Mesothelial cell of epicardium (in vitro differentiated cells): ENCODE measurements at regions not wholly inside any gene's neighbourhood (a gene's known extent, or its start where the extent isn't known, plus 50 kb on each side); places are given as distances from the start of the nearest gene placed in this dataset.
"Not testable (repeated sequence)": the region's sequence is repeated elsewhere in the genome, so short reads cannot be mapped to it uniquely, and the experiment has no call there.

ENCODE experiments used
- DNase-seq, 2 experiments: peaks; one replicate each; pipeline ENCODE4 v3.0.0; 2021; ENCODE audit warnings: low spot score in 2 of 2; ENCODE audit not compliant: unreplicated experiment in 2 of 2
- H3K27ac Mint-ChIP-seq: 2 replicates; pipeline ENCODE4 v1.8.0; 2021; ENCODE audit warnings: mixed read lengths
- H3K27me3 Mint-ChIP-seq: 2 replicates; pipeline ENCODE4 v1.8.0; 2021; ENCODE audit warnings: low read depth, mixed read lengths
- H3K36me3 Mint-ChIP-seq: 2 replicates; pipeline ENCODE4 v1.8.0; 2021; ENCODE audit warnings: mixed read lengths
- H3K4me1 Mint-ChIP-seq: 2 replicates; pipeline ENCODE4 v1.8.0; 2021; ENCODE audit warnings: mixed read lengths
- H3K4me3 Mint-ChIP-seq: 2 replicates; pipeline ENCODE4 v1.8.0; 2021; ENCODE audit warnings: mild to moderate bottlenecking, moderate library complexity, mixed read lengths
- H3K9me3 Mint-ChIP-seq: 2 replicates; pipeline ENCODE4 v1.8.0; 2021; ENCODE audit warnings: mixed read lengths
- TF ChIP-seq, protein P1 (sequence below): fragments of 200-600 bp; sonication (generic); IDR thresholded peaks from one replicate; pipeline ENCODE4 v1.5.0; 2021; ENCODE audit warnings: antibody characterized with exemption; ENCODE audit not compliant: unreplicated experiment

DNA sequence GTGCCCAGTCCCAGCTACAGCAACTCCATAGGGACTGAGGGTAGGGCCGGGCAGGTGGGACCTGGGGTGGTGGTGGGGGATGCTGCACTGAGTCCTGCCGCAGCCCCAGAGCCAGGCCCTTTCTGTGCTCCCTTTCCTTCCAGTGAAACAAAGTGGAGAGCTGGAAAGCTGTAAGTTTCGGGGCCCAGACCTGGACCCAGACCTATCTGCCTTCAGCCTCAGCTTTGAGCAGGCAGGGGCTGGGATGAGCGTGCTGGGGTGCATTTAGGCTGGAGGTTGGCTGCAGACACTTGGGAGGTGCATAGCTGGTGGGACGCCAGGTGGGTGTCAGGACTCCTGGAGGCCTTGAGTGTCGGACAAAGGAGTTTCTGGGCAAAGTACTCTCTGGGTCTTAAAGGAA, 92.7 kb upstream of the C1orf174 start:
- H3K36me3 Mint-ChIP-seq, result no peaks in the 10 kb centered on the region
- H3K4me1 Mint-ChIP-seq, result no peaks in the 10 kb centered on the region
- no peak for DNase-seq
- H3K4me3 Mint-ChIP-seq, result no peak overlapping the region
- H3K9me3 Mint-ChIP-seq, result peaks cover 7% of the 10 kb centered on the region
- H3K27me3 Mint-ChIP-seq, result peaks cover 16% of the 10 kb centered on the region
- TF ChIP-seq, protein P1, sequence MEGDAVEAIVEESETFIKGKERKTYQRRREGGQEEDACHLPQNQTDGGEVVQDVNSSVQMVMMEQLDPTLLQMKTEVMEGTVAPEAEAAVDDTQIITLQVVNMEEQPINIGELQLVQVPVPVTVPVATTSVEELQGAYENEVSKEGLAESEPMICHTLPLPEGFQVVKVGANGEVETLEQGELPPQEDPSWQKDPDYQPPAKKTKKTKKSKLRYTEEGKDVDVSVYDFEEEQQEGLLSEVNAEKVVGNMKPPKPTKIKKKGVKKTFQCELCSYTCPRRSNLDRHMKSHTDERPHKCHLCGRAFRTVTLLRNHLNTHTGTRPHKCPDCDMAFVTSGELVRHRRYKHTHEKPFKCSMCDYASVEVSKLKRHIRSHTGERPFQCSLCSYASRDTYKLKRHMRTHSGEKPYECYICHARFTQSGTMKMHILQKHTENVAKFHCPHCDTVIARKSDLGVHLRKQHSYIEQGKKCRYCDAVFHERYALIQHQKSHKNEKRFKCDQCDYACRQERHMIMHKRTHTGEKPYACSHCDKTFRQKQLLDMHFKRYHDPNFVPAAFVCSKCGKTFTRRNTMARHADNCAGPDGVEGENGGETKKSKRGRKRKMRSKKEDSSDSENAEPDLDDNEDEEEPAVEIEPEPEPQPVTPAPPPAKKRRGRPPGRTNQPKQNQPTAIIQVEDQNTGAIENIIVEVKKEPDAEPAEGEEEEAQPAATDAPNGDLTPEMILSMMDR, result no peak
- no peak overlapping the region for H3K27ac Mint-ChIP-seq

DNA sequence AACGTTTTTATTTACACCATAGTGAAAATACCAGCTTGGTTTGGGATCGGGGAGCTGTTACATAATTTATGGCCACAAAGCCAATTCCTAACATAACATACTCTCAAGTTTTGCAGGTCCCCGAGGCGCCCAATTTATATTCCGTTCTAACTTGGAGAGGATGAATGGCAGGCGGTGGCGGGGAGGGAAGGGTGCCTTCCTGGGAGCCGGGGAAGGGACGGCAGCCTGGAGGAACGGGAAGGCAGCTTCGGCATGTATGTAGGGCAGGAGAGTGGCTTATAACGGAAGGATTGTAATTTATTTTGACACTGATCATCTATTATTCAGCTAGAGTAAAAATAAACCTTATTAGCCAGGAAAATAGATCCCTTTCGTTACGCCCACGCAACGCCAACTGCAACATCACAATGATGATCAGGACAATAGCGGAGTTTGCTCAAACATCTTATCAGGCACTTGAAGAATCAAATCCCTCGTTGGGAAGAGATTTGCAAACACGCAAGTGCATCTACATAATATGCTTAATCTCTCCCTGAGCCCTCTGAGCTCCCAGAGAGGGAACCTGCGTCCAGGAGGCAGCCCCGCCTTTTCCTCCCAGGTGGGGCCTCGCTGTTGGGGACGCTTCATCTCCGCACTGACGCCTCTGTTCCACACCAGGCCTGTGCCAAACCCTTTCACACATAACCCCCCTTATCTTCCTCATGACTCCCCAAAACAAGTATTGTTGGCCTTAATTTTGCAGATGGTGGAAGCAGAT, 93.7 kb upstream of the C1orf174 start:
- no peak for DNase-seq
- peaks cover 18% of the 10 kb centered on the region for H3K27me3 Mint-ChIP-seq
- no peak overlapping the region for H3K27ac Mint-ChIP-seq
- H3K4me1 Mint-ChIP-seq, result no peaks in the 10 kb centered on the region
- H3K36me3 Mint-ChIP-seq, result no peaks in the 10 kb centered on the region
- H3K9me3 Mint-ChIP-seq, result peaks cover 7% of the 10 kb centered on the region
- H3K4me3 Mint-ChIP-seq, result no peak overlapping the region
- TF ChIP-seq, protein P1, result no peak

DNA sequence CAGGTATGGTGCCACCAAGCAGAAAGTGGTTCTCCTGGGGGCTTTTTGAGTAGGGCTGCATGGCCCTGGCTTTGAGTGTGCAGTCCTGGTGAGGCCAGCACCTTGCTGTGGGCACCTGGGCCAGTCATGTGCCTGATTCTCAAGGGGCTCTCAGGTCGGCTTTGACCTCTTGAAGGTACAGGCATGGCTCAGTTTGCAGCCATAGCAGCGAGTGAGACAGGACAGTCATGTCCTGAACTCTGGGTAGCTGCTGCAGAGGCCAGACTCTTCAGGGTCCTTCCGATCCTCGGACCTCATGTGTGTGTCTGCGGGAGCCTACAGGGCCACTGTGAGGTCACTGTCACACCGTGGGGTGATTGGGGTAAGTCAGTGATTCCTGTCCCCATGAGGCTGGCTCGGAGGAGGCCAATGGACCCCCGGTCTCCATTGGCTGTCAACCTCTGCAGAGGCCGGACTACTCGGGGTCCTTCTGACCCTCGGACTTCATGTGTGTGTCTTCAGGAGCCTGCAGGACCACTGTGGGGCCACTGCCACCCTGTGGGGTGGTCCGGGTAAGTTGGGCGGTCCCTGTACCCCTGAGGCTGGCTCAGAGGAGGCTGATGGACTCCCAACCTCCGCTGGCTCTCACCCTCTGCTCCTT, 95.2 kb upstream of the C1orf174 start:
- no peaks in the 10 kb centered on the region for H3K4me1 Mint-ChIP-seq
- peaks cover 7% of the 10 kb centered on the region for H3K9me3 Mint-ChIP-seq
- no peak for DNase-seq
- peaks cover 16% of the 10 kb centered on the region for H3K27me3 Mint-ChIP-seq
- H3K36me3 Mint-ChIP-seq, result no peaks in the 10 kb centered on the region
- H3K27ac Mint-ChIP-seq, result no peak overlapping the region
- H3K4me3 Mint-ChIP-seq, result no peak overlapping the region
- TF ChIP-seq, protein P1, result no peak

GRCh38 chr1:3996846-3997705, 97.0 kb upstream of the C1orf174 start:
- no peak overlapping the region for H3K27ac Mint-ChIP-seq
- H3K4me1 Mint-ChIP-seq, result no peaks in the 10 kb centered on the region
- no peaks in the 10 kb centered on the region for H3K36me3 Mint-ChIP-seq

DNA sequence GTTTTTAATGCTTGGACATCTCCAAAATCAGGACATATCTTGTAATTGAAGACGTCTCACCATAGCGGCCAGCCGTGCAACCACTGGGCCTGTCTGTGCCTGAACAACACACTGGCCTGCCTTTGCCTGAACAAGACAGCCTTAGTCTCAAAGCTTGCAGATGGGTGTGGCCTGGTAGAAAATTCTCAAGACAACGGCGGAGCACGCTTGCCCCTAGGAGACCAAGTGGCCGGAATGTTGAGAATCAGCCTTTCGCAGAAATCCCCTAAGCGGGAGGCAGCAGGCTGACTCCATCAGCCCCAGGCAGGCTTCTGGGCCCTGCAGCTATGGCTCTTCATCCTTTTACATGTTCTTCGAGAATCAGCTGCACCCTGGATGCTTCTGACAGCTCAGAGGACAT, 98.0 kb upstream of the C1orf174 start:
- H3K9me3 Mint-ChIP-seq, result no peaks in the 10 kb centered on the region
- TF ChIP-seq, protein P1, result no peak
- no peak for DNase-seq
- H3K27me3 Mint-ChIP-seq, result peaks cover 21% of the 10 kb centered on the region
- H3K4me1 Mint-ChIP-seq, result no peaks in the 10 kb centered on the region
- H3K4me3 Mint-ChIP-seq, result no peak overlapping the region
- no peaks in the 10 kb centered on the region for H3K36me3 Mint-ChIP-seq
- no peak overlapping the region for H3K27ac Mint-ChIP-seq

More at GRCh38 chr1:3996846-3997705, 97.0 kb upstream of the C1orf174 start:
- TF ChIP-seq, protein P1, result no peak
- peaks cover 21% of the 10 kb centered on the region for H3K27me3 Mint-ChIP-seq
- H3K4me3 Mint-ChIP-seq, result no peak overlapping the region
- no peaks in the 10 kb centered on the region for H3K9me3 Mint-ChIP-seq
- DNase-seq, result no peak

GRCh38 chr1:3999514-3999913, 99.4 kb upstream of the C1orf174 start:
- not testable (repeated sequence) for H3K4me3 Mint-ChIP-seq, DNase-seq, H3K9me3 Mint-ChIP-seq, H3K4me1 Mint-ChIP-seq, H3K36me3 Mint-ChIP-seq, H3K27ac Mint-ChIP-seq
- H3K27me3 Mint-ChIP-seq, result peaks cover 17% of the 10 kb centered on the region
